Occipital lobe (tissue), 1 donor: ENCODE measurements at regions not wholly inside any gene's neighbourhood (a gene's known extent, or its start where the extent isn't known, plus 50 kb on each side); places are given as distances from the start of the nearest gene placed in this dataset.
"Not testable (repeated sequence)": the region's sequence is repeated elsewhere in the genome, so short reads cannot be mapped to it uniquely, and the experiment has no call there.

Source experiments
- DNase-seq: peaks from one replicate; lab custom pipeline; 2025; lab: John Stamatoyannopoulos, UW

- DNase-seq = no peak
Observed at GRCh38 chr11:81303038-81303664, 1430.5 kb downstream of the FAM181B start.

DNA sequence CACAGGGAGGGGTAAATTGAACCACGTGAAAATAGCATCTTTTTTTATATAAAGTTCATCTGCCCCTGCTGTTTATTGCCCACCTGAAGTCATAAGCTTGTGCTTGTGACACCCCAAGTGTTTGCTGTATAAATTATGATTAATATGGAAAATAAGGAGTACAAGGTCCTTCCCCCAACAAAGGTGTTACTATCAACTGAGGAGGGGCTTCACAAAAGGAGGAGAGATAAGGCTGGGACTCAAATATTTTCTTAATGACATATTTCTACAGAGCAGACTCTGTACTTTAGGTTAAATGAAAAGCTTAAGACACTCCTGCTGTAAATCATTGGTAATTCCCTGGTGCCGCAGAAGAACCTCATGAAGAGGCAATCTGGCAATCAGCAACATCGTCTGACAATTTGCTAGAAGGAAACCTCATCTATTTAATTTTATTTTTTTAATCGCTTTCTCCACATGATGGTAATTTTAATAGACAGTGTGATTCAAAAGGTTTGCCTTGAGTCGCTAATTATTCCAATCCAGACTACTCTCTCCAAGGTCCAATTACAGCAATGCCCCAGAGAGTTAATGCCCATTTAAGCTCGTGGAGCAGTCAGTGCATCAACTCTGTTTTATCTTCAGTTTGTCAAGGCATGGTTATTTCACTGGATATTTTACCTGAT lies 1432.4 kb downstream of the FAM181B start:
- DNase-seq = no peak

GRCh38 chr11:81286959-81287358 lies 1446.7 kb downstream of the FAM181B start:
- DNase-seq = no peak

DNA sequence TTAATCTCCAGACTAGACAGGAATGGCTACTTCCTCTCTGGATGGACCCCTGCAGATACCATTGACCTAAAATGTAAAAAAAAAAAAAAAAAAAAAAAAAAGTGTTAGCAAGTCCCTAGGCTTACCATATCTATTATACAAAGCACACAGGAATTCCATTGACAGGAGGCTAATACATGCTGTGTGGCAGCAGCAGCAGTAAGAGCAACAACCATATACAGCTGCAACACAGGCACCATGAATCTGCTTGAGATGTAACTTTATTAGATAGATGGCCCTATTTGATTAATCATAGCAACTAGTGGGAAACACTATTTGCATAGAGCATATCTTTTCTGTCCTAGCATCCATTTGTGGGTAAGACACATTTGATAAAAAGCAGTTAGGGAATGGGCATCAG lies 1447.1 kb downstream of the FAM181B start:
- no peak for DNase-seq

- not testable (repeated sequence) for DNase-seq
Observed at GRCh38 chr11:81280228-81280627, 1453.4 kb downstream of the FAM181B start.

DNA sequence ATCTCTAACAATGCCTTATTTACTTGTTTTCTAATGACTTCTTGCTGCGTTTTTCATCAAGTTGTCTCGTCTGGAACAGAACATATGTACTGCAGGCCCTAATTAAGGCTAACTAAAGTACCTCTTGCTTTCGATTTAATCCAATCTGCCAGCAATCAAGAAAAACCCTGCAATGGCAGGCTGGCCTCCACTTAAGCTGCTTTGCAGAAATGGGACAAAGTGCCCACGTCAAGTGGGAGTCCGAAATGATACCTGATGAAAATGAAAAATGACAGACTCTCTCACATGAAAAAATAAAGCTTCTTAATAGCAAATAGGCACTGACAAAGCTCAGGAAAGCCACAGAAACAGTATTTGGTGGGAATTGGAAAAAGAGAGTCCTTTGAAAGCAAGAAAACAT lies 1454.7 kb downstream of the FAM181B start:
- DNase-seq = no peak

GRCh38 chr11:81270686-81271085 lies 1463.0 kb downstream of the FAM181B start:
- no peak for DNase-seq

- no peak for DNase-seq
Observed at GRCh38 chr11:81267246-81267645, 1466.4 kb downstream of the FAM181B start.

- no peak for DNase-seq
Observed at GRCh38 chr11:81259471-81259870, 1474.2 kb downstream of the FAM181B start.

DNA sequence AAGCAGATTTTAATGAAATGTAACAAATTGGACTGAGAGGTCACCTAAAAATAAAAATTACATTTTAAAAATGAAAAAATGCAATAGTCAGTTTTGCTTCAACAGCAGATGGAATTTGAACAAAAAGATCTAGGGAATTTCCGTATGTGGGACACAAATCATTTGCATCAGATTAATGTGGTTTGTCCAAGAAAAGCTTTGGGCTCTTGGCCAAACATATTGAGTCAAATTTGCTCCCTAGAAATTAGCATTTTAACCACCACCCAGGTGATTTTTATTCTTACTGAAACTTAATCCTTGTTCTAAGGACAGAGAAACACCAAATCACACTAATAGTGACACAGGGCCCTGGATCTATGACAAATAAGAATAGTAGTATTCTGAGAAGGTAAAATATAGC lies 1477.8 kb downstream of the FAM181B start:
- DNase-seq = no peak

DNA sequence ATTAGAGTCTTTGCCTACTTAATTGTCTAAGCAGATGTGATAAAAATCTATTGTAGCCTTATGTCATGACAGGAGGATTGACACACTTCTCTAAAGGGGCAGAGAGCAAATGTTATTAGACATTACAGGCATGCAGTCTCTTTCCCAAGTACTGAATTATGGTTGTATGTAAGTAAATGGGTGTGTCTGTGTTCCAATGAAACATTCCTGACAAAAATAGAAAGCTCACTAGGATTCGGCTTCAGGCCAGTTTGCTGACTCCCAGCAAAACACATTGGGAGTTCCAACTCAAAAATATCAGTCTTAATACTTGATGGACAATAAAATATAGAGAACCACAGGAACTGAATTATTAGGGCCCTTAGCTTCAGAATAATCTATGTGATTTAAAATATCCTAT lies 1480.4 kb downstream of the FAM181B start:
- no peak for DNase-seq

DNA sequence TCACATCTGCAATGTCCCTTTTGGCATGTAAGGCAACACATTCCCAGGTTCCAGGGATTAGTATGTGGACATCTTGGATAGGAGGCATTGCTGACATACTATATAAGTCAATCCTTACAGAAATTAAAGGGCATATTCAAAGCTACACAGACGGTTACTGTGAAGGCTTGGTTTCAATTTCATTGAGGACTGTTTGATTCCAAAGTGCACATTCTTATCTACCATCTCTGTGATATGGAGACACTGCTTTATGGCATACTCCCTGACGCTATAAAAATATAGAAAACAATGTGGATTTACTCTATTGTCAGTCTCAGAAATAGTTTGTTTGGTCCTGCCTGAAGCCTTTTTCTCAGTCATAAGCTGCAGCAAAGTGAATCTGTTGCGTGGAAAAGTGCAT lies 1486.7 kb downstream of the FAM181B start:
- DNase-seq = no peak

- DNase-seq = no peak
Observed at GRCh38 chr11:81245791-81246190, 1487.9 kb downstream of the FAM181B start.

- no peak for DNase-seq
Observed at GRCh38 chr11:81241672-81242275, 1491.9 kb downstream of the FAM181B start.

DNA sequence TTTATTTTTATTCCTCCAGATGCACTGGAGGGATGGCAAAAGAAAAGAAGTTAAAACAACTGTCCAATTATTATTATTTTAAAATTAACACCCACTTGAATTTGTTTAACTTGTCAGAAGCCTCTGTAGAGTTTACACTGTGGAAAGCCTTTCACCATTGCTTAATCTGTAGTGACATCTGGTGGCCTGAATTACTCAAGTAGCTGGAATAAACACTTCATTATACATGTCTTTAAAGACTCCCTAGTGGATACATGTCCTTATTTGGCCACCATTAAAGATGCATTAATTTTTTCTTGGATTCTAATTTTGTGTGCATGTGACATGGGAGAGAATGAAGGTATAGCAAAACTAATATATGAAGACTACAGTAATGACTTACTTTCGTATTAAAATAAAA lies 1496.5 kb downstream of the FAM181B start:
- no peak for DNase-seq

DNA sequence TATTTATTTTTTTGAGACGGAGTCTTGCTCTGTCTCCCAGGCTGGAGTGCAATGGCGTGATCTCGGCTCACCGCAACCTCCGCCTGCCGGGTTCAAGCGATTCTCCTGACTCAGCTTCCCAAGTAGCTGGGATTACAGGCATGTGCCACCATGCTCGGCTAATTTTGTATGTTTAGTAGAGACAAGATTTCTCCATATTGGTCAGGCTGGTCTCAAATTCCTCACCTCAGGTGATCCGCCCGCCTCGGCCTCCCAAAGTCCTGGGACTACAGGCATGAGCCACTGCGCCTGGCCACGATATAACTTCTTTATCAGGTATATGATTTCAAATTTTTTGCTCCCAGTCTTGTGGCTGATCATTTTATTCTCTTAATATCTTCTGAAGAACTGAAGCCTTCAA lies 1506.3 kb downstream of the FAM181B start:
- not testable (repeated sequence) for DNase-seq

DNA sequence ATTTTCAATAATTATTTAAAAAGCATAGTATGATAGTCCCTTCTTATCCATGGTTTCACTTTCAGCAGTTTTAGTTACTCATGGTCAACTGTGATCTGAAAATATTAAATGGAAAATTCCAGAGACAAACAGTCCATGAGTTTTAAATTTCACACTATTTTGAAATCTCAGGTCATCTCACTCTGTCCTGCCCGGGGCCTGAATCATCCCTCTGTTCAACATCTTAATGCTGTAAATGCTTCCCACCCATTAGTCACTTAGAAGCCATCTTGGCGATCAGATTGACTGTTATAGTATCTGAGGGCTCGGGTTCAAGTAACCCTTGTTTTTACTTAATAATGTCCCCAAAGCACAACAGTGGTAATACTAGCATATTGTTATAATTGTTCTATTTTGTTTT lies 1509.3 kb downstream of the FAM181B start:
- no peak for DNase-seq

GRCh38 chr11:81222491-81222890 lies 1511.2 kb downstream of the FAM181B start:
- DNase-seq = no peak

- DNase-seq = no peak
Observed at GRCh38 chr11:81220146-81220895, 1513.3 kb downstream of the FAM181B start.

DNA sequence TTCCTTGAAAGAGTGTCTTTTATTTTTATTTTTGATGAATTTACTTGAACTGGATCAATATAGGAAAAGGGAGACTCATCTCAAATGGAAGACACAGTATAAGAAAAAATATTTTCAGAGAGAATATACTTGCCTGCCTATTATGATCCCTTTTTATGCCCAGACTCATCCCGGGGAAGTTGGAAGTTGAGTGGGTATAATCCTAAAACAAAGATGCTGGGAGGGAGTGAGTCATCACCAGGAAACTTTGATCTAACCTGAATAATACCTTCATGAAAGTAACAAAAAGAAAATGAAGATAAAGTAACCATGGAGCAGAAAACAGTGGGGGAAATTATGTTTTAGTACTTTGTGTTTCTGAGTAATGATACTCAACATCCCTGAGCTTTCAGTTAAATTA lies 1514.0 kb downstream of the FAM181B start:
- DNase-seq = no peak

GRCh38 chr11:81218440-81218839 lies 1515.2 kb downstream of the FAM181B start:
- no peak for DNase-seq

DNA sequence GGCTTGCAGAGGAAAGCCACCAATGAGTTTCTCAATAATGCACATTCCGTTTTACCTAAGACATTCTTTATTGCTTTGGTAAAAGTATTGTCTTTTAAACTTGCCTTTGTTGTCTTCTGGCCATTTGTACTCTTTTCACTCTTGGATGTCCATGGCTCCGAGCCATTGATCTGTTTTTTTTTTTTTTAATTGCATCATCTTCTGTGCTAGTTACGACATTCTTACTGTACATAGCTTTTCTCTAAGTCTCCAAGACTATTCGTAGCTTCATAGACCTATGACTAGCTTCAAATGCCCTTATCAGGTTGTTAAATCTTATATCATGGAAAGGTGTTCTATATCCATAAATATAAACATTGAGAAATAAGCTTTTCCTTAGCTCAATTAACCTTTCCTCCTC lies 1522.6 kb downstream of the FAM181B start:
- DNase-seq = no peak
